H9 (cell line): ENCODE measurements at regions not wholly inside any gene's neighbourhood (a gene's known extent, or its start where the extent isn't known, plus 50 kb on each side); places are given as distances from the start of the nearest gene placed in this dataset.
A peak's percentile ranks its signal among the peaks of the same experiment; 100 is the strongest.

Source experiments
- DNase-seq: peaks from one replicate; pipeline ENCODE4 v3.0.0-alpha.2; 2017
- H2AFZ ChIP-seq: one replicate; pipeline ENCODE4 v1.6.1; 2013; ENCODE audit warnings: mild to moderate bottlenecking, low read length, control low read depth, moderate library complexity
- H2AK5ac ChIP-seq: 2 replicates; pipeline ENCODE4 v1.6.1; 2013; ENCODE audit warnings: low read length, control low read depth, mixed read lengths; ENCODE audit not compliant: insufficient read length
- H2BK120ac ChIP-seq: one replicate; pipeline ENCODE4 v1.6.1; 2013; ENCODE audit warnings: low read depth, mild to moderate bottlenecking, low read length, control low read depth, inconsistent platforms; ENCODE audit not compliant: poor library complexity, severe bottlenecking
- H2BK12ac ChIP-seq: 2 replicates; pipeline ENCODE4 v1.6.1; 2013; ENCODE audit warnings: low read length, control low read depth, mixed read lengths, low read depth; ENCODE audit not compliant: insufficient read length
- H2BK15ac ChIP-seq: 2 replicates; pipeline ENCODE4 v1.6.1; 2013; ENCODE audit warnings: low read depth, low read length, control low read depth
- H2BK20ac ChIP-seq: one replicate; pipeline ENCODE4 v1.6.1; 2013; ENCODE audit warnings: low read depth, mild to moderate bottlenecking, low read length, control low read depth, inconsistent platforms; ENCODE audit not compliant: poor library complexity, severe bottlenecking
- H2BK5ac ChIP-seq: 2 replicates; pipeline ENCODE4 v1.6.1; 2013; ENCODE audit warnings: low read length, control low read depth, mixed read lengths; ENCODE audit not compliant: insufficient read length
- H3K14ac ChIP-seq: 2 replicates; pipeline ENCODE4 v1.6.1; 2013; ENCODE audit warnings: low read length, control low read depth; ENCODE audit not compliant: insufficient read depth
- H3K18ac ChIP-seq: 2 replicates; pipeline ENCODE4 v1.6.1; 2013; ENCODE audit warnings: low read depth, mild to moderate bottlenecking, mixed read lengths, low read length, control low read depth; ENCODE audit not compliant: insufficient read length
- H3K23ac ChIP-seq: 2 replicates; pipeline ENCODE4 v1.6.1; 2013; ENCODE audit warnings: low read length, control low read depth, mixed read lengths, low read depth; ENCODE audit not compliant: insufficient read length
- H3K23me2 ChIP-seq: 2 replicates; pipeline ENCODE4 v1.6.1; 2013; ENCODE audit warnings: low read depth, mild to moderate bottlenecking, mixed read lengths, low read length, control low read depth; ENCODE audit not compliant: insufficient read length, poor library complexity, severe bottlenecking
- H3K27ac ChIP-seq: 2 replicates; pipeline ENCODE4 v1.5.1; 2013; ENCODE audit warnings: low read length, control low read depth, mixed read lengths, low read depth; ENCODE audit not compliant: insufficient read length
- H3K27me3 ChIP-seq: 2 replicates; pipeline ENCODE4 v1.6.1; 2013; ENCODE audit warnings: low read length, control low read depth, inconsistent platforms; ENCODE audit not compliant: insufficient read depth
- H3K4ac ChIP-seq: 2 replicates; pipeline ENCODE4 v1.6.1; 2013; ENCODE audit warnings: low read depth, mild to moderate bottlenecking, control low read depth, inconsistent platforms, low read length, moderate library complexity
- H3K4me1 ChIP-seq: 2 replicates; pipeline ENCODE4 v1.6.1; 2013; ENCODE audit warnings: low read length, control low read depth, inconsistent platforms; ENCODE audit not compliant: insufficient read depth
- H3K4me2 ChIP-seq: 2 replicates; pipeline ENCODE4 v1.6.1; 2013; ENCODE audit warnings: low read length, control low read depth, mixed read lengths; ENCODE audit not compliant: insufficient read length, insufficient read depth
- H3K56ac ChIP-seq: 2 replicates; pipeline ENCODE4 v1.6.1; 2013; ENCODE audit warnings: low read depth, mild to moderate bottlenecking, mixed read lengths, low read length, control low read depth; ENCODE audit not compliant: insufficient read length
- H3K79me1 ChIP-seq: 2 replicates; pipeline ENCODE4 v1.6.1; 2013; ENCODE audit warnings: low read depth, mild to moderate bottlenecking, moderate library complexity, low read length, control low read depth, inconsistent platforms; ENCODE audit not compliant: insufficient read depth, poor library complexity, severe bottlenecking
- H3K79me2 ChIP-seq: 2 replicates; pipeline ENCODE4 v1.6.1; 2013; ENCODE audit warnings: low read length, control low read depth, inconsistent platforms; ENCODE audit not compliant: insufficient read depth
- H3K9ac ChIP-seq: 2 replicates; pipeline ENCODE4 v1.6.1; 2013; ENCODE audit warnings: low read length, control low read depth, mixed read lengths; ENCODE audit not compliant: insufficient read length; ENCODE audit errors: extremely low read depth
- H3K9me3 ChIP-seq: one replicate; pipeline ENCODE4 v1.6.1; 2013; ENCODE audit warnings: low read depth, low read length, inconsistent platforms; ENCODE audit not compliant: control insufficient read depth
- H3T11ph ChIP-seq: one replicate; pipeline ENCODE4 v1.6.1; 2013; ENCODE audit warnings: mild to moderate bottlenecking, low read length, control low read depth, inconsistent platforms
- H4K20me1 ChIP-seq: one replicate; pipeline ENCODE4 v1.6.1; 2013; ENCODE audit not compliant: control insufficient read depth, insufficient read length, insufficient read depth
- H4K5ac ChIP-seq: 2 replicates; pipeline ENCODE4 v1.6.1; 2013; ENCODE audit warnings: low read depth, mild to moderate bottlenecking, mixed read lengths, low read length, control low read depth; ENCODE audit not compliant: insufficient read length
- H4K8ac ChIP-seq: replicated peaks from 2 replicates; pipeline ENCODE4 v1.6.1; 2013; ENCODE audit warnings: low read length, control low read depth, mixed read lengths, low read depth; ENCODE audit not compliant: insufficient read length
- H4K91ac ChIP-seq: 2 replicates; pipeline ENCODE4 v1.6.1; 2013; ENCODE audit warnings: low read depth, mild to moderate bottlenecking, moderate library complexity, mixed read lengths, low read length, control low read depth; ENCODE audit not compliant: insufficient read length
- H3K27ac Mint-ChIP-seq, 3 experiments: 2 replicates in 2 of 3; 3 replicates in 1 of 3; pipeline ENCODE4 v1.8.0; 2020 to 2021; ENCODE audit warnings: mixed read lengths in 3 of 3, mild to moderate bottlenecking in 1 of 3, moderate library complexity in 1 of 3
- H3K27me3 Mint-ChIP-seq: 2 replicates; pipeline ENCODE4 v1.8.0; 2021; ENCODE audit warnings: low read depth, mild to moderate bottlenecking, moderate library complexity, mixed read lengths
- H3K36me3 Mint-ChIP-seq, 3 experiments: 2 replicates in 2 of 3; 3 replicates in 1 of 3; pipeline ENCODE4 v1.8.0; 2020 to 2021; ENCODE audit warnings: low read depth in 3 of 3, mixed read lengths in 3 of 3; ENCODE audit not compliant: insufficient read depth in 1 of 3
- H3K4me1 Mint-ChIP-seq, 2 experiments: 2 replicates each; pipeline ENCODE4 v1.8.0; 2020; ENCODE audit warnings: mixed read lengths in 2 of 2
- H3K4me3 Mint-ChIP-seq, 2 experiments: 2 replicates in 1 of 2; 3 replicates in 1 of 2; pipeline ENCODE4 v1.8.0; 2020 to 2021; ENCODE audit warnings: mild to moderate bottlenecking in 2 of 2, mixed read lengths in 2 of 2, moderate library complexity in 1 of 2
- H3K9me3 Mint-ChIP-seq, 2 experiments: 2 replicates in 1 of 2; 3 replicates in 1 of 2; pipeline ENCODE4 v1.8.0; 2020; ENCODE audit warnings: mild to moderate bottlenecking in 2 of 2, mixed read lengths in 2 of 2, moderate library complexity in 1 of 2
- WGBS: extraction: QIAGEN DNeasy Blood & Tissue Kit; methylation state at CpG from one replicate; pipeline ENCODE4 v1.1.7; 2013; ENCODE audit warnings: missing lambda C conversion rate, low lambda C conversion rate, mixed read lengths; ENCODE audit not compliant: insufficient read length; ENCODE audit errors: extremely low coverage; 5-methylcytosine and 5-hydroxymethylcytosine counted together
- TF ChIP-seq, protein P1 (sequence below): fragments of 200-600 bp; sonication (generic); conservative IDR thresholded peaks from 3 replicates; pipeline ENCODE4 v1.8.0; 2021; ENCODE audit warnings: antibody characterized with exemption, mild to moderate bottlenecking

GRCh38 chr7:155922067-155922816 is 110.0 kb upstream of the SHH start:
- no peak overlapping the region for H4K8ac ChIP-seq
- H3K23ac ChIP-seq, result no peak overlapping the region
- no peak overlapping the region for H2BK5ac ChIP-seq
- no peak overlapping the region for H3K9ac ChIP-seq
- no peak overlapping the region for H3T11ph ChIP-seq
- Mint-ChIP-seq H3K36me3 (peaks cover 0 to 2% (median 0%) of the 10 kb centered on the region in 3 experiments; a peak in 2 of 7 replicates), H3K27ac (no peak overlapping the region; a peak in 1 of 7 replicates), H3K27me3 (peaks cover 4% of the 10 kb centered on the region), H3K4me3 (no peak overlapping the region), H3K4me1 (peaks cover 11 to 12% of the 10 kb centered on the region in 2 experiments), H3K9me3 (peaks cover 9 to 12% of the 10 kb centered on the region in 2 experiments)
- H3K23me2 ChIP-seq, result no peaks in the 10 kb centered on the region
- no peak overlapping the region for H2AK5ac ChIP-seq
- no peak overlapping the region for H3K18ac ChIP-seq
- no peak overlapping the region for H4K5ac ChIP-seq
- no peaks in the 10 kb centered on the region for H3K4me1 ChIP-seq
- no peaks in the 10 kb centered on the region for H3K27me3 ChIP-seq
- H3K4ac ChIP-seq, result no peak overlapping the region
- peak; percentile 57 for DNase-seq
- H3K4me2 ChIP-seq, result no peak overlapping the region
- no peaks in the 10 kb centered on the region for H4K20me1 ChIP-seq
- TF ChIP-seq, protein P1, sequence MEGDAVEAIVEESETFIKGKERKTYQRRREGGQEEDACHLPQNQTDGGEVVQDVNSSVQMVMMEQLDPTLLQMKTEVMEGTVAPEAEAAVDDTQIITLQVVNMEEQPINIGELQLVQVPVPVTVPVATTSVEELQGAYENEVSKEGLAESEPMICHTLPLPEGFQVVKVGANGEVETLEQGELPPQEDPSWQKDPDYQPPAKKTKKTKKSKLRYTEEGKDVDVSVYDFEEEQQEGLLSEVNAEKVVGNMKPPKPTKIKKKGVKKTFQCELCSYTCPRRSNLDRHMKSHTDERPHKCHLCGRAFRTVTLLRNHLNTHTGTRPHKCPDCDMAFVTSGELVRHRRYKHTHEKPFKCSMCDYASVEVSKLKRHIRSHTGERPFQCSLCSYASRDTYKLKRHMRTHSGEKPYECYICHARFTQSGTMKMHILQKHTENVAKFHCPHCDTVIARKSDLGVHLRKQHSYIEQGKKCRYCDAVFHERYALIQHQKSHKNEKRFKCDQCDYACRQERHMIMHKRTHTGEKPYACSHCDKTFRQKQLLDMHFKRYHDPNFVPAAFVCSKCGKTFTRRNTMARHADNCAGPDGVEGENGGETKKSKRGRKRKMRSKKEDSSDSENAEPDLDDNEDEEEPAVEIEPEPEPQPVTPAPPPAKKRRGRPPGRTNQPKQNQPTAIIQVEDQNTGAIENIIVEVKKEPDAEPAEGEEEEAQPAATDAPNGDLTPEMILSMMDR, result no peak
- H2BK15ac ChIP-seq, result no peak overlapping the region
- H3K14ac ChIP-seq, result no peak overlapping the region
- no peak overlapping the region for H3K56ac ChIP-seq
- H2BK120ac ChIP-seq, result no peak overlapping the region
- no peak overlapping the region for H3K27ac ChIP-seq
- H2BK12ac ChIP-seq, result no peak overlapping the region
- no peaks in the 10 kb centered on the region for H3K79me2 ChIP-seq
- H3K79me1 ChIP-seq, result no peaks in the 10 kb centered on the region
- no peak overlapping the region for H2BK20ac ChIP-seq
- no peaks in the 10 kb centered on the region for H3K9me3 ChIP-seq
- H2AFZ ChIP-seq, result no peak overlapping the region
- no CpG with 5 or more reads among the region's 25 CpGs for WGBS
- no peak overlapping the region for H4K91ac ChIP-seq
